H9 (cell line): ENCODE measurements at regions not wholly inside any gene's neighbourhood (a gene's known extent, or its start where the extent isn't known, plus 50 kb on each side); places are given as distances from the start of the nearest gene placed in this dataset.

Source experiments
- DNase-seq: peaks from one replicate; pipeline ENCODE4 v3.0.0-alpha.2; 2017
- H2AFZ ChIP-seq: one replicate; pipeline ENCODE4 v1.6.1; 2013; ENCODE audit warnings: mild to moderate bottlenecking, low read length, control low read depth, moderate library complexity
- H2AK5ac ChIP-seq: 2 replicates; pipeline ENCODE4 v1.6.1; 2013; ENCODE audit warnings: low read length, control low read depth, mixed read lengths; ENCODE audit not compliant: insufficient read length
- H2BK120ac ChIP-seq: one replicate; pipeline ENCODE4 v1.6.1; 2013; ENCODE audit warnings: low read depth, mild to moderate bottlenecking, low read length, control low read depth, inconsistent platforms; ENCODE audit not compliant: poor library complexity, severe bottlenecking
- H2BK12ac ChIP-seq: 2 replicates; pipeline ENCODE4 v1.6.1; 2013; ENCODE audit warnings: low read length, control low read depth, mixed read lengths, low read depth; ENCODE audit not compliant: insufficient read length
- H2BK15ac ChIP-seq: 2 replicates; pipeline ENCODE4 v1.6.1; 2013; ENCODE audit warnings: low read depth, low read length, control low read depth
- H2BK20ac ChIP-seq: one replicate; pipeline ENCODE4 v1.6.1; 2013; ENCODE audit warnings: low read depth, mild to moderate bottlenecking, low read length, control low read depth, inconsistent platforms; ENCODE audit not compliant: poor library complexity, severe bottlenecking
- H2BK5ac ChIP-seq: 2 replicates; pipeline ENCODE4 v1.6.1; 2013; ENCODE audit warnings: low read length, control low read depth, mixed read lengths; ENCODE audit not compliant: insufficient read length
- H3K14ac ChIP-seq: 2 replicates; pipeline ENCODE4 v1.6.1; 2013; ENCODE audit warnings: low read length, control low read depth; ENCODE audit not compliant: insufficient read depth
- H3K18ac ChIP-seq: 2 replicates; pipeline ENCODE4 v1.6.1; 2013; ENCODE audit warnings: low read depth, mild to moderate bottlenecking, mixed read lengths, low read length, control low read depth; ENCODE audit not compliant: insufficient read length
- H3K23ac ChIP-seq: 2 replicates; pipeline ENCODE4 v1.6.1; 2013; ENCODE audit warnings: low read length, control low read depth, mixed read lengths, low read depth; ENCODE audit not compliant: insufficient read length
- H3K23me2 ChIP-seq: 2 replicates; pipeline ENCODE4 v1.6.1; 2013; ENCODE audit warnings: low read depth, mild to moderate bottlenecking, mixed read lengths, low read length, control low read depth; ENCODE audit not compliant: insufficient read length, poor library complexity, severe bottlenecking
- H3K27ac ChIP-seq: 2 replicates; pipeline ENCODE4 v1.5.1; 2013; ENCODE audit warnings: low read length, control low read depth, mixed read lengths, low read depth; ENCODE audit not compliant: insufficient read length
- H3K27me3 ChIP-seq: 2 replicates; pipeline ENCODE4 v1.6.1; 2013; ENCODE audit warnings: low read length, control low read depth, inconsistent platforms; ENCODE audit not compliant: insufficient read depth
- H3K4ac ChIP-seq: 2 replicates; pipeline ENCODE4 v1.6.1; 2013; ENCODE audit warnings: low read depth, mild to moderate bottlenecking, control low read depth, inconsistent platforms, low read length, moderate library complexity
- H3K4me1 ChIP-seq: 2 replicates; pipeline ENCODE4 v1.6.1; 2013; ENCODE audit warnings: low read length, control low read depth, inconsistent platforms; ENCODE audit not compliant: insufficient read depth
- H3K4me2 ChIP-seq: 2 replicates; pipeline ENCODE4 v1.6.1; 2013; ENCODE audit warnings: low read length, control low read depth, mixed read lengths; ENCODE audit not compliant: insufficient read length, insufficient read depth
- H3K56ac ChIP-seq: 2 replicates; pipeline ENCODE4 v1.6.1; 2013; ENCODE audit warnings: low read depth, mild to moderate bottlenecking, mixed read lengths, low read length, control low read depth; ENCODE audit not compliant: insufficient read length
- H3K79me1 ChIP-seq: 2 replicates; pipeline ENCODE4 v1.6.1; 2013; ENCODE audit warnings: low read depth, mild to moderate bottlenecking, moderate library complexity, low read length, control low read depth, inconsistent platforms; ENCODE audit not compliant: insufficient read depth, poor library complexity, severe bottlenecking
- H3K79me2 ChIP-seq: 2 replicates; pipeline ENCODE4 v1.6.1; 2013; ENCODE audit warnings: low read length, control low read depth, inconsistent platforms; ENCODE audit not compliant: insufficient read depth
- H3K9ac ChIP-seq: 2 replicates; pipeline ENCODE4 v1.6.1; 2013; ENCODE audit warnings: low read length, control low read depth, mixed read lengths; ENCODE audit not compliant: insufficient read length; ENCODE audit errors: extremely low read depth
- H3K9me3 ChIP-seq: one replicate; pipeline ENCODE4 v1.6.1; 2013; ENCODE audit warnings: low read depth, low read length, inconsistent platforms; ENCODE audit not compliant: control insufficient read depth
- H3T11ph ChIP-seq: one replicate; pipeline ENCODE4 v1.6.1; 2013; ENCODE audit warnings: mild to moderate bottlenecking, low read length, control low read depth, inconsistent platforms
- H4K20me1 ChIP-seq: one replicate; pipeline ENCODE4 v1.6.1; 2013; ENCODE audit not compliant: control insufficient read depth, insufficient read length, insufficient read depth
- H4K5ac ChIP-seq: 2 replicates; pipeline ENCODE4 v1.6.1; 2013; ENCODE audit warnings: low read depth, mild to moderate bottlenecking, mixed read lengths, low read length, control low read depth; ENCODE audit not compliant: insufficient read length
- H4K8ac ChIP-seq: replicated peaks from 2 replicates; pipeline ENCODE4 v1.6.1; 2013; ENCODE audit warnings: low read length, control low read depth, mixed read lengths, low read depth; ENCODE audit not compliant: insufficient read length
- H4K91ac ChIP-seq: 2 replicates; pipeline ENCODE4 v1.6.1; 2013; ENCODE audit warnings: low read depth, mild to moderate bottlenecking, moderate library complexity, mixed read lengths, low read length, control low read depth; ENCODE audit not compliant: insufficient read length
- H3K27ac Mint-ChIP-seq, 3 experiments: 2 replicates in 2 of 3; 3 replicates in 1 of 3; pipeline ENCODE4 v1.8.0; 2020 to 2021; ENCODE audit warnings: mixed read lengths in 3 of 3, mild to moderate bottlenecking in 1 of 3, moderate library complexity in 1 of 3
- H3K27me3 Mint-ChIP-seq: 2 replicates; pipeline ENCODE4 v1.8.0; 2021; ENCODE audit warnings: low read depth, mild to moderate bottlenecking, moderate library complexity, mixed read lengths
- H3K36me3 Mint-ChIP-seq, 3 experiments: 2 replicates in 2 of 3; 3 replicates in 1 of 3; pipeline ENCODE4 v1.8.0; 2020 to 2021; ENCODE audit warnings: low read depth in 3 of 3, mixed read lengths in 3 of 3; ENCODE audit not compliant: insufficient read depth in 1 of 3
- H3K4me1 Mint-ChIP-seq, 2 experiments: 2 replicates each; pipeline ENCODE4 v1.8.0; 2020; ENCODE audit warnings: mixed read lengths in 2 of 2
- H3K4me3 Mint-ChIP-seq, 2 experiments: 2 replicates in 1 of 2; 3 replicates in 1 of 2; pipeline ENCODE4 v1.8.0; 2020 to 2021; ENCODE audit warnings: mild to moderate bottlenecking in 2 of 2, mixed read lengths in 2 of 2, moderate library complexity in 1 of 2
- H3K9me3 Mint-ChIP-seq, 2 experiments: 2 replicates in 1 of 2; 3 replicates in 1 of 2; pipeline ENCODE4 v1.8.0; 2020; ENCODE audit warnings: mild to moderate bottlenecking in 2 of 2, mixed read lengths in 2 of 2, moderate library complexity in 1 of 2
- WGBS: extraction: QIAGEN DNeasy Blood & Tissue Kit; methylation state at CpG from one replicate; pipeline ENCODE4 v1.1.7; 2013; ENCODE audit warnings: missing lambda C conversion rate, low lambda C conversion rate, mixed read lengths; ENCODE audit not compliant: insufficient read length; ENCODE audit errors: extremely low coverage; 5-methylcytosine and 5-hydroxymethylcytosine counted together
- TF ChIP-seq, protein P1 (sequence below): fragments of 200-600 bp; sonication (generic); conservative IDR thresholded peaks from 3 replicates; pipeline ENCODE4 v1.8.0; 2021; ENCODE audit warnings: antibody characterized with exemption, mild to moderate bottlenecking

DNA sequence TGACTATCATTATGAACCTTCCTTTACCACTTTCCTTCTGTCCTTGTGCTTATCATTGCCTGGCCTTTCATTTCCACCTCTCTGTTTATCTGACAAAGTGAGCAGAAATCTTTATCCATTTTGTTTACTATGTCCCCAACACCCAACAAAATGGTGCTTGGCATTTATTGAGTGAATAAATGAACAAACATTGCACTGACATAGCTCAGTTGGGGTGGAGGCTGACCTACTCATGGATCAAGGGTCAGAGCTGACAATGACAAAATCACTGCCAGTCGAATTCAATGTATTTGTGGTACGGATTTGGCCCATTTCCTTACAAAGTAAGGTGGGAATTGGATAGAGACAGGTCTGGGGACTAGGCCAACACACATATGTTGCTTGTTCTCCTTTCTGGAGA, 257.4 kb upstream of the PLXNA2 start:
- Histone ChIP-seq H4K8ac (no peak overlapping the region), H3K56ac (no peak overlapping the region), H2AK5ac (no peak overlapping the region), H2BK20ac (no peak overlapping the region), H2BK12ac (no peak overlapping the region), H3K4me2 (no peak overlapping the region), H3K79me2 (no peaks in the 10 kb centered on the region), H4K91ac (no peak overlapping the region), H2AFZ (no peak overlapping the region), H3K18ac (no peak overlapping the region), H2BK5ac (no peak overlapping the region), H3K79me1 (no peaks in the 10 kb centered on the region), H2BK120ac (no peak overlapping the region), H4K20me1 (no peaks in the 10 kb centered on the region), H4K5ac (no peak overlapping the region), H3K23me2 (no peaks in the 10 kb centered on the region), H3K9me3 (no peaks in the 10 kb centered on the region), H3T11ph (no peak overlapping the region), H3K27me3 (no peaks in the 10 kb centered on the region), H3K23ac (no peak overlapping the region), H3K9ac (no peak overlapping the region), H3K4ac (no peak overlapping the region), H2BK15ac (no peak overlapping the region), H3K14ac (no peak overlapping the region), H3K27ac (no peak overlapping the region), H3K4me1 (no peaks in the 10 kb centered on the region)
- peaks cover 2 to 6% of the 10 kb centered on the region in 2 experiments; a peak in 2 of 4 replicates for H3K4me1 Mint-ChIP-seq
- no CpG with 5 or more reads among the region's 2 CpGs for WGBS
- TF ChIP-seq, protein P1, sequence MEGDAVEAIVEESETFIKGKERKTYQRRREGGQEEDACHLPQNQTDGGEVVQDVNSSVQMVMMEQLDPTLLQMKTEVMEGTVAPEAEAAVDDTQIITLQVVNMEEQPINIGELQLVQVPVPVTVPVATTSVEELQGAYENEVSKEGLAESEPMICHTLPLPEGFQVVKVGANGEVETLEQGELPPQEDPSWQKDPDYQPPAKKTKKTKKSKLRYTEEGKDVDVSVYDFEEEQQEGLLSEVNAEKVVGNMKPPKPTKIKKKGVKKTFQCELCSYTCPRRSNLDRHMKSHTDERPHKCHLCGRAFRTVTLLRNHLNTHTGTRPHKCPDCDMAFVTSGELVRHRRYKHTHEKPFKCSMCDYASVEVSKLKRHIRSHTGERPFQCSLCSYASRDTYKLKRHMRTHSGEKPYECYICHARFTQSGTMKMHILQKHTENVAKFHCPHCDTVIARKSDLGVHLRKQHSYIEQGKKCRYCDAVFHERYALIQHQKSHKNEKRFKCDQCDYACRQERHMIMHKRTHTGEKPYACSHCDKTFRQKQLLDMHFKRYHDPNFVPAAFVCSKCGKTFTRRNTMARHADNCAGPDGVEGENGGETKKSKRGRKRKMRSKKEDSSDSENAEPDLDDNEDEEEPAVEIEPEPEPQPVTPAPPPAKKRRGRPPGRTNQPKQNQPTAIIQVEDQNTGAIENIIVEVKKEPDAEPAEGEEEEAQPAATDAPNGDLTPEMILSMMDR: no peak
- no peaks in the 10 kb centered on the region for H3K27me3 Mint-ChIP-seq
- DNase-seq: no peak
- H3K36me3 Mint-ChIP-seq: no peaks in the 10 kb centered on the region
- no peaks in the 10 kb centered on the region for H3K9me3 Mint-ChIP-seq
- no peak overlapping the region for H3K4me3 Mint-ChIP-seq
- no peak overlapping the region for H3K27ac Mint-ChIP-seq
